Type B pancreatic cell (in vitro differentiated cells): ENCODE measurements at regions not wholly inside any gene's neighbourhood (a gene's known extent, or its start where the extent isn't known, plus 50 kb on each side); places are given as distances from the start of the nearest gene placed in this dataset.

Source experiments
- DNase-seq: peaks from one replicate; pipeline ENCODE4 v3.0.0; 2021; ENCODE audit warnings: mixed read lengths; ENCODE audit not compliant: unreplicated experiment; ENCODE audit errors: extremely low spot score
- H3K27ac Mint-ChIP-seq: 2 replicates; pipeline ENCODE4 v1.8.0; 2021; ENCODE audit warnings: mild to moderate bottlenecking, mixed read lengths
- H3K27me3 Mint-ChIP-seq: 2 replicates; pipeline ENCODE4 v1.8.0; 2021; ENCODE audit warnings: mixed read lengths
- H3K36me3 Mint-ChIP-seq: 2 replicates; pipeline ENCODE4 v1.8.0; 2021; ENCODE audit warnings: mixed read lengths
- H3K4me1 Mint-ChIP-seq: one replicate; pipeline ENCODE4 v1.8.0; 2021; ENCODE audit warnings: mixed read lengths; ENCODE audit not compliant: unreplicated experiment
- H3K4me3 Mint-ChIP-seq: 2 replicates; pipeline ENCODE4 v1.8.0; 2021; ENCODE audit warnings: mild to moderate bottlenecking, mixed read lengths
- H3K9me3 Mint-ChIP-seq: 2 replicates; pipeline ENCODE4 v1.8.0; 2021; ENCODE audit warnings: mixed read lengths
- TF ChIP-seq, protein P1 (sequence below): fragments of 200-600 bp; sonication (generic); conservative IDR thresholded peaks from 2 replicates; pipeline ENCODE4 v1.5.0; 2021; ENCODE audit warnings: antibody characterized with exemption, mild to moderate bottlenecking

DNA sequence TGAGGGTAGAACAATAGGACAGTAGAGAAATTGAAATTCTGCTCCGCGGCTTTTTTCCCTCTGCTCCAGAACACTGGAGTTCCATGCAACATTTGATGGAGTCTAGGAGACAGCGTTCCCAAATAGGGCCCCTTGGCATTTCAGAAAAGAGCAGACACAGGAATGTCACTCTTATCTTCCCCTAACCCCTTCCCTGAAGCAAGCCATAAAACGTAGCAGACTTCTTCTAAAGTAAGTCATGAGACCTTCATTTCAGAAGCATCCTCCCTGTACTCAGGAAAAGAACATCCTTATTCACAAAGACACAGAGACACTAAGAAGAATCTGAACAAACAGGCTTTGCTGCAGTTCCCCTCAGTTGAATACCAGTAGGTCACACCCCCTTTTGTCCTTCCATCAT lies 296.1 kb upstream of the SOX9 start:
- Mint-ChIP-seq H3K27me3 (peaks cover 9% of the 10 kb centered on the region), H3K4me3 (peak overlapping the region; percentile 62), H3K36me3 (no peaks in the 10 kb centered on the region), H3K27ac (peak overlapping the region; percentile 3), H3K9me3 (no peaks in the 10 kb centered on the region), H3K4me1 (peaks cover 35% of the 10 kb centered on the region)
- DNase-seq = no peak
- TF ChIP-seq, protein P1, sequence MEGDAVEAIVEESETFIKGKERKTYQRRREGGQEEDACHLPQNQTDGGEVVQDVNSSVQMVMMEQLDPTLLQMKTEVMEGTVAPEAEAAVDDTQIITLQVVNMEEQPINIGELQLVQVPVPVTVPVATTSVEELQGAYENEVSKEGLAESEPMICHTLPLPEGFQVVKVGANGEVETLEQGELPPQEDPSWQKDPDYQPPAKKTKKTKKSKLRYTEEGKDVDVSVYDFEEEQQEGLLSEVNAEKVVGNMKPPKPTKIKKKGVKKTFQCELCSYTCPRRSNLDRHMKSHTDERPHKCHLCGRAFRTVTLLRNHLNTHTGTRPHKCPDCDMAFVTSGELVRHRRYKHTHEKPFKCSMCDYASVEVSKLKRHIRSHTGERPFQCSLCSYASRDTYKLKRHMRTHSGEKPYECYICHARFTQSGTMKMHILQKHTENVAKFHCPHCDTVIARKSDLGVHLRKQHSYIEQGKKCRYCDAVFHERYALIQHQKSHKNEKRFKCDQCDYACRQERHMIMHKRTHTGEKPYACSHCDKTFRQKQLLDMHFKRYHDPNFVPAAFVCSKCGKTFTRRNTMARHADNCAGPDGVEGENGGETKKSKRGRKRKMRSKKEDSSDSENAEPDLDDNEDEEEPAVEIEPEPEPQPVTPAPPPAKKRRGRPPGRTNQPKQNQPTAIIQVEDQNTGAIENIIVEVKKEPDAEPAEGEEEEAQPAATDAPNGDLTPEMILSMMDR = no peak

DNA sequence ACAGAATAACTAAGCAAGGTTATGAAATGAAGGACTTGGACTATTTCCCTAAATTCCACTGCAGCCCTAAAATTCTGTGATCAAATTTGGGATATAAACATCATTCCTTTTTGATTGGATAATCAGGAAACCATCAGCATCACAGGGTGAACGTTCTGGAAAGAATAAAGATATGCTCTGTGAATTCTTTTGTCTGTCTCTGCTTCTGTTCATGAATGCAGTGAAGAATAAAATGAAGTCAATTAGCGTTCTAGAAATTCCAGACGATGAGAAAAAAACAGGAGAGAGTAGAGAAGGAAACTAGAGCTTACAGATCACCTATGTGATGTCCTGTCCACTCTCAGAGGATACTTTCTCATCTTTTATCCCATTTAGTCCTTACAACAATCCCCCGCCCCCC lies 295.1 kb upstream of the SOX9 start:
- DNase-seq = no peak
- Mint-ChIP-seq H3K27ac (no peak overlapping the region), H3K9me3 (no peaks in the 10 kb centered on the region), H3K36me3 (no peaks in the 10 kb centered on the region), H3K4me3 (no peak overlapping the region), H3K27me3 (peaks cover 15% of the 10 kb centered on the region), H3K4me1 (peaks cover 37% of the 10 kb centered on the region)
- TF ChIP-seq, protein P1 = no peak

DNA sequence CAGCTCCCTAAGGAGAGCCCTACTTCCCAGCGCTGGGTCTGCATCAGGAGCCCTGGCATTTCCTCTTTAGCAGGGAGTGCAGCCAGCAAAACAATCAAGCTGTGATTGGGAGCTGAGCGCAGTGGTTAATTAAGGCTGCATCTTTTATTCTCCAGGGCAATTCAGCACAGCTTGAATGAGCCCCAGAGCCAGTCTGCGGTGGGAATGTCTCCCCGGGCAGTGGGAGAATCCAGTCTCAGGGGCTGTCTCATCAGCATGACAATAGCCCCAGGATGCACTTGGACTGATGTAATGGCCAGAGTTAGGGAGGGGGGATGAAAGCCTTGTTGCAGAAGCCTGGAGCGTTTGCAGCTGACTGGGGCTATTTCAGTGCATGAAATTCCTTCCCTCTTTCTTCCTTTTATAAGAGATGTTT lies 292.6 kb upstream of the SOX9 start:
- Mint-ChIP-seq H3K4me3 (no peak overlapping the region), H3K36me3 (no peaks in the 10 kb centered on the region), H3K27me3 (peaks cover 19% of the 10 kb centered on the region), H3K4me1 (peaks cover 36% of the 10 kb centered on the region), H3K9me3 (no peaks in the 10 kb centered on the region), H3K27ac (no peak overlapping the region)
- no peak for DNase-seq
- TF ChIP-seq, protein P1 = no peak

DNA sequence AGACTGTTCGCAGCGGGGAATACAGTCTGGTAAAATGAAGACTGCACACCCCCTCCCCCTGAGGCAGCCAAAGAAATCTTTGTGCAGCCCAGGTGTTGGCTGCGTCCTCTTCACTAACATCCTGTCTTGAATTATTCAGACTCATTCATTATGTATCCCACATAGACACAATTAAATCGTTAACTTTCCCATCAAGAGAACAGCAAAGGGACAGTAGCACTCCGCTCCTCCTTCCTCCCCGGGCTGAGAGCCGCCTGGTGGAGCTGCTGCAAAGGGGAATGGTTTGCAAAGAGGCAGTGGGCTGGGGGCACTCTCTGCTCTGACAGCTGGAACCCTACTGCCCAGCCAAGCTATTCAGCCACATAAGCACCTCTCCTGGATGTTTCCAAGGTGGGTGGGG lies 290.0 kb upstream of the SOX9 start:
- DNase-seq = no peak
- peaks cover 21% of the 10 kb centered on the region for H3K4me1 Mint-ChIP-seq
- no peak overlapping the region for H3K27ac Mint-ChIP-seq
- H3K36me3 Mint-ChIP-seq = no peaks in the 10 kb centered on the region
- no peak overlapping the region for H3K4me3 Mint-ChIP-seq
- H3K9me3 Mint-ChIP-seq = no peaks in the 10 kb centered on the region
- TF ChIP-seq, protein P1 = peak; percentile 62
- H3K27me3 Mint-ChIP-seq = peaks cover 19% of the 10 kb centered on the region

DNA sequence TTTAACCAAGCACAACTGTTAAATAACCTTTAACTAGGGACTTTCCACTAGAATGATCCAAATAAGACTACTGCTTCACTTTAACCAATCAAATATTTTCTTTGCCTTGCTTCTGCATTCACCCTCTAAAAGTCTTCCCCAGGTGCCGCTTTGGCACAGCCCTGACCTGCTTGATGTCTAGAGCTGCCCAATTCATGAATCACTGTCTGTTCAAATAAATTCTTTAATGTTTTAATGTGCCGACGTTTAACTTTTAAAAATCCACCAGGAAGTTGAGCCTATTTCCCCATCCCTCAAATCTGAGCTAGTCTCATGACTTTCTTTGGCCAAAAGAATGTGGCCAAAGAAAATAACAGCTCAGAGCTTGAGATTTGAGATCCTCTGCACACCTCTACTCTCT lies 277.8 kb upstream of the SOX9 start:
- Mint-ChIP-seq H3K27me3 (no peaks in the 10 kb centered on the region), H3K36me3 (no peaks in the 10 kb centered on the region), H3K4me1 (no peaks in the 10 kb centered on the region), H3K4me3 (no peak overlapping the region), H3K27ac (no peak overlapping the region), H3K9me3 (peaks cover 6% of the 10 kb centered on the region)
- DNase-seq = no peak
- TF ChIP-seq, protein P1 = no peak

DNA sequence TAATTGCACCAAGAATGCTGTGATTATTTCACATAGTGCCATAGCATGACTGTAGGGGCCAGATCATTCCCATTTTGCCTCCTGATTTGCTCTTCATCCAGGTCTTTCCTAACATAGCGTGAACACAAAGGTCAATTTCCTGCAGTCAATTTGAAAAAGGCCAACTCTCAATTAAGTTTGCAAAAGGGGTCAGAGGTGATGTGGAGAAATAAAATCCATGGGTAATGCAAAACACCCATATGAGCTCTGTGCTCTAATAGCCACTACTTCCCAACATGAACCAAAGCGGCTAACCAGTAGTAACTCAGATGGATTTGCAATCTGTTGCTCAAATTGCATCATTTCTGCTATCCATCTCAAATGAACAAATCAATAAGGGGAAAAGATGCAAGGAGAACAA lies 275.5 kb upstream of the SOX9 start:
- H3K4me3 Mint-ChIP-seq = no peak overlapping the region
- TF ChIP-seq, protein P1 = no peak
- H3K9me3 Mint-ChIP-seq = peaks cover 6% of the 10 kb centered on the region
- H3K4me1 Mint-ChIP-seq = no peaks in the 10 kb centered on the region
- no peak overlapping the region for H3K27ac Mint-ChIP-seq
- no peaks in the 10 kb centered on the region for H3K27me3 Mint-ChIP-seq
- H3K36me3 Mint-ChIP-seq = no peaks in the 10 kb centered on the region
- DNase-seq = no peak
